ENCODE measurements at regions not wholly inside any gene's neighbourhood (a gene's known extent, or its start where the extent isn't known, plus 50 kb on each side); places are given as distances from the start of the nearest gene placed in this dataset.
A peak's percentile ranks its signal among the peaks of the same experiment; 100 is the strongest.
"Not testable (repeated sequence)": the region's sequence is repeated elsewhere in the genome, so short reads cannot be mapped to it uniquely, and the experiment has no call there.

- Histone ChIP-seq H2AFZ (ENCODE audit: low read depth, low read length) (no peak overlapping the region), H3K27me3 (ENCODE audit: insufficient read depth, low read length) (no peaks in the 10 kb centered on the region), H3K36me3 (ENCODE audit: insufficient read depth, low read length) (no peaks in the 10 kb centered on the region), H3K27ac (ENCODE audit: low read depth, low read length) (no peak overlapping the region), H3K9ac (ENCODE audit: low read length) (no peak overlapping the region), H3K4me1 (ENCODE audit: insufficient read depth, low read length) (no peaks in the 10 kb centered on the region), H3K79me2 (ENCODE audit: insufficient read depth, low read length) (no peaks in the 10 kb centered on the region), H4K20me1 (ENCODE audit: insufficient read depth, low read length) (no peaks in the 10 kb centered on the region), H3K4me3 (ENCODE audit: insufficient read depth, low read depth, low read length) (no peak overlapping the region), H3K9me3 (ENCODE audit: insufficient read depth, low read depth, low read length) (no peaks in the 10 kb centered on the region), H3K4me2 (ENCODE audit: low read length) (no peak overlapping the region)
- Mint-ChIP-seq H3K36me3 (ENCODE audit: low read depth, unreplicated experiment) (no peaks in the 10 kb centered on the region), H3K9me3 (ENCODE audit: unreplicated experiment) (no peaks in the 10 kb centered on the region), H3K27ac (ENCODE audit: unreplicated experiment) (no peak overlapping the region), H3K27me3 (ENCODE audit: low read depth, unreplicated experiment) (no peaks in the 10 kb centered on the region), H3K4me1 (ENCODE audit: low read depth, unreplicated experiment) (no peaks in the 10 kb centered on the region), H3K4me3 (ENCODE audit: unreplicated experiment) (no peak overlapping the region)
- FAIRE-seq: no peak
- TF ChIP-seq CTCF (IDR thresholded peaks at IDR 0.05; ENCODE audit: insufficient read depth, low read depth, low read length): no peak
- no peak for TF ChIP-seq EZH2 (IDR thresholded peaks at IDR 0.05; ENCODE audit: insufficient read depth, low read length)
- no peak for DNase-seq (ENCODE audit: low read depth)
These were observed 166.9 kb upstream of the GK2 start for GRCh38 chr4:79574741-79575451.

DNA sequence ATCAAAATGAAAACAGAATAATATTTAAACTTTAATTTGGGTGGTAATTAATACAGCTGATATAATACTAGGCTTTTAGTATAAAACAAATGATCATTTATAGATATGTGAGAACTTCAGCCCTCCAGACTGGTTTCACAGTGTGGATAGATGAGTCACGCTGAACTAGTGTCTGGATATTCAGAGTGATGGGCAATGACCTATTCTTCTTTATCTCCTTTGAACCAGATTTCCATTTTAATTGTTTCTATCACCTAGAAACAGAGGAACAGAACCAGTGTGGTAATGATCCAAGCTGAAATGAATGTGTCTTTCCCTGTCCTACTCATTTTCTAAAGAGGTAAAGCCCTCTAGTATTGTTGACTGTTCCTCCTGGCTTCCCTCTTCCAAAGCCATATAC, 155.2 kb upstream of the GK2 start:
- FAIRE-seq: no peak
- TF ChIP-seq CTCF (IDR thresholded peaks at IDR 0.05; ENCODE audit: insufficient read depth, low read depth, low read length) (no peak), EZH2 (IDR thresholded peaks at IDR 0.05; ENCODE audit: insufficient read depth, low read length) (no peak)
- no peak overlapping the region for H3K9ac ChIP-seq (ENCODE audit: low read length)

GRCh38 chr4:79561751-79562150, 153.7 kb upstream of the GK2 start:
- Histone ChIP-seq H4K20me1 (ENCODE audit: insufficient read depth, low read length) (no peaks in the 10 kb centered on the region), H3K9me3 (ENCODE audit: insufficient read depth, low read depth, low read length) (no peaks in the 10 kb centered on the region), H3K9ac (ENCODE audit: low read length) (no peak overlapping the region), H3K27ac (ENCODE audit: low read depth, low read length) (no peak overlapping the region), H3K79me2 (ENCODE audit: insufficient read depth, low read length) (no peaks in the 10 kb centered on the region), H2AFZ (ENCODE audit: low read depth, low read length) (no peak overlapping the region), H3K27me3 (ENCODE audit: insufficient read depth, low read length) (no peaks in the 10 kb centered on the region), H3K4me1 (ENCODE audit: insufficient read depth, low read length) (no peaks in the 10 kb centered on the region), H3K36me3 (ENCODE audit: insufficient read depth, low read length) (no peaks in the 10 kb centered on the region), H3K4me3 (ENCODE audit: insufficient read depth, low read depth, low read length) (no peak overlapping the region), H3K4me2 (ENCODE audit: low read length) (no peak overlapping the region)
- Mint-ChIP-seq H3K9me3 (ENCODE audit: unreplicated experiment) (no peaks in the 10 kb centered on the region), H3K4me3 (ENCODE audit: unreplicated experiment) (no peak overlapping the region), H3K4me1 (ENCODE audit: low read depth, unreplicated experiment) (peaks cover 6% of the 10 kb centered on the region), H3K27ac (ENCODE audit: unreplicated experiment) (no peak overlapping the region), H3K27me3 (ENCODE audit: low read depth, unreplicated experiment) (no peaks in the 10 kb centered on the region), H3K36me3 (ENCODE audit: low read depth, unreplicated experiment) (no peaks in the 10 kb centered on the region)
- FAIRE-seq: no peak
- no peak for DNase-seq (ENCODE audit: low read depth)
- TF ChIP-seq EZH2 (IDR thresholded peaks at IDR 0.05; ENCODE audit: insufficient read depth, low read length) (no peak), CTCF (IDR thresholded peaks at IDR 0.05; ENCODE audit: insufficient read depth, low read depth, low read length) (no peak)

More for the DNA sequence above, 155.2 kb upstream of the GK2 start:
- no peaks in the 10 kb centered on the region for H3K9me3 ChIP-seq (ENCODE audit: insufficient read depth, low read depth, low read length)
- H3K36me3 Mint-ChIP-seq (ENCODE audit: low read depth, unreplicated experiment): no peaks in the 10 kb centered on the region
- H3K27me3 ChIP-seq (ENCODE audit: insufficient read depth, low read length): no peaks in the 10 kb centered on the region
- peak; percentile 6 for DNase-seq (ENCODE audit: low read depth)
- no peaks in the 10 kb centered on the region for H4K20me1 ChIP-seq (ENCODE audit: insufficient read depth, low read length)
- no peaks in the 10 kb centered on the region for H3K9me3 Mint-ChIP-seq (ENCODE audit: unreplicated experiment)
- no peak overlapping the region for H3K4me3 ChIP-seq (ENCODE audit: insufficient read depth, low read depth, low read length)
- H3K36me3 ChIP-seq (ENCODE audit: insufficient read depth, low read length): no peaks in the 10 kb centered on the region
- no peak overlapping the region for H3K4me2 ChIP-seq (ENCODE audit: low read length)
- H3K27ac ChIP-seq (ENCODE audit: low read depth, low read length): no peak overlapping the region
- no peaks in the 10 kb centered on the region for H3K79me2 ChIP-seq (ENCODE audit: insufficient read depth, low read length)
- H3K4me1 Mint-ChIP-seq (ENCODE audit: low read depth, unreplicated experiment): peaks cover 6% of the 10 kb centered on the region
- no peaks in the 10 kb centered on the region for H3K27me3 Mint-ChIP-seq (ENCODE audit: low read depth, unreplicated experiment)
- H2AFZ ChIP-seq (ENCODE audit: low read depth, low read length): no peak overlapping the region
- H3K27ac Mint-ChIP-seq (ENCODE audit: unreplicated experiment): peak overlapping the region; percentile 21
- H3K4me1 ChIP-seq (ENCODE audit: insufficient read depth, low read length): no peaks in the 10 kb centered on the region
- no peak overlapping the region for H3K4me3 Mint-ChIP-seq (ENCODE audit: unreplicated experiment)

DNA sequence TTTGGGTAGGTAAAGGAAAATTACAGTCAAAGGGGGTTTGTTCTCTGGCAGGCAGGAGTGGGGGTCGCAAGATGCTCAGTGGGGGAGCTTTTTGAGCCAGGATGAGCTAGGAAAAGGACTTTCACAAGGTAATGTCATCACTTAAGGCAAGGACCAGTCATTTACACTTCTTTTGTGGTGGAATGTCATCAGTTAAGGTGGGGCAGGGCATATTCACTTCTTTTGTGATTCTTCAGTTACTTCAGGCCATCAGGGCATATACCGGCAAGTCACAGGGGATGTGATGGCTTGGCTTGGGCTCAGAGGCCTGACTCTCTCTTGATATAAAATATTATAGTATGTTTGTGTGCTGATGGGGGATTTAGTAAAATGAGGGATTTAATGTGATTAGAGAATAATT, 151.4 kb upstream of the GK2 start:
- not testable (repeated sequence) for H3K79me2 ChIP-seq (ENCODE audit: insufficient read depth, low read length); H3K4me1 ChIP-seq (ENCODE audit: insufficient read depth, low read length); DNase-seq (ENCODE audit: low read depth); H3K9me3 Mint-ChIP-seq (ENCODE audit: unreplicated experiment); H3K27me3 ChIP-seq (ENCODE audit: insufficient read depth, low read length); H3K9me3 ChIP-seq (ENCODE audit: insufficient read depth, low read depth, low read length); H4K20me1 ChIP-seq (ENCODE audit: insufficient read depth, low read length); H3K4me3 ChIP-seq (ENCODE audit: insufficient read depth, low read depth, low read length); H3K27me3 Mint-ChIP-seq (ENCODE audit: low read depth, unreplicated experiment); H3K36me3 ChIP-seq (ENCODE audit: insufficient read depth, low read length); H3K4me2 ChIP-seq (ENCODE audit: low read length); H3K9ac ChIP-seq (ENCODE audit: low read length); H3K27ac ChIP-seq (ENCODE audit: low read depth, low read length); H2AFZ ChIP-seq (ENCODE audit: low read depth, low read length); H3K4me1 Mint-ChIP-seq (ENCODE audit: low read depth, unreplicated experiment); H3K4me3 Mint-ChIP-seq (ENCODE audit: unreplicated experiment); FAIRE-seq; H3K27ac Mint-ChIP-seq (ENCODE audit: unreplicated experiment); H3K36me3 Mint-ChIP-seq (ENCODE audit: low read depth, unreplicated experiment)

Data from astrocyte (in vitro differentiated cells and primary cell).